NCI-H187 (cell line): ENCODE measurements at regions not wholly inside any gene's neighbourhood (a gene's known extent, or its start where the extent isn't known, plus 50 kb on each side); places are given as distances from the start of the nearest gene placed in this dataset.
"Not testable (repeated sequence)": the region's sequence is repeated elsewhere in the genome, so short reads cannot be mapped to it uniquely, and the experiment has no call there.

Source experiments
- DNase-seq, 2 experiments: peaks; one replicate each; lab custom pipeline; 2025; lab: John Stamatoyannopoulos, UW

DNA sequence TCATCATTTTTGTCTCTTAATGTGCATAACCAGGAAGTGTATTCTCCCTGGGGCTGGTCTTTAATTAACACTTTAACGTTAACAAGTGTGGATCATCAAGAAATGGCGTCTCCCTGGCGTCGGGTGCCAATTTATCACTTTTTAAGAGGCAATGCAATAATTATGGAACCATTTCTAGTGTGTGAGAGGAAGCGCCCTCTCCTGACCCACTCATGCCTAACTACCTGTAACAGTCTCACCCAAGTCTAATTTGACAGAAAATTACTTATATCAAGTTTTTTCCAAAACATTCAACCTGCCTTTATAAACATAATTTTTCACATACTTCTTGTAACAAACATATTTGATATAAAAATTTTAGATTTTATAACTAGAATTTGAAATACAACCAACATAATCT, 905.3 kb upstream of the MDGA2 start:
- DNase-seq, result no peak

DNA sequence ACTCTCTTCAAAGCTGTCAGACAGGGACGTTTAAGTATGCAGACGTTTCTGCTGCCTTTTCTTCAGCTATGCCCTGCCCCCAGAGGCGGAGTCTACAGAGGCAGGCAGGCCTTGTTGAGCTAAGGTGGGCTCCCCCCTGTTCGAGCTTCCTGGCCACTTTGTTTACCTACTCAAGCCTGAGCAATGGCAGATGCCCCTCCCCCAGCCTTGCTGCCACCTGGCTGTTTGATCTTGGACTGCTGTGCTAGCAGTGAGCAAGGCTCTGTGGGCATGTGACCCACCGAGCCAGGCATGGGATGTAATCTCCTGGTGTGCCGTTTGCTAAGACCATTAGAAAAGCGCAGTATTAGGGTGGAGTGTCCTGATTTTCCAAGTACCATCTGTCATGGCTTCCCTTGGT, 900.4 kb upstream of the MDGA2 start:
- DNase-seq, result no peak

DNA sequence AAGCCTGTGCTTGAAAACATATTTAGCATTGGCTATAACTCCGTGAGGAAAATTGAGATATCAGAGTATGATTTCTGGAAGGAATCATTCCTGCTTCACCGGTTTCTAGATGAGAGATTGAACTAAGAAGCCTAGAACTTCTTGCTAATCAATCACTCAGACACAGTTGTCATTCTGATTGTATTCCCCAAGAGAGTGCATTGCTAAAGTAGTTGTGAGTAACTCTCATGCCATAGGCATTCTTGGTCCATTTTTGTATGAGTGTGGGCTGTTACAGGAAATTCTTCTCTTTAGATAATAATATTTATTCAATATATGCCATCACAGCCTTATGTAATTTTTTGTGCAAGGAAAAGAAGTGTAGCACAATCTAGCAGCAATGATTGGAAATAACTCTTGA, 893.3 kb upstream of the MDGA2 start:
- no peak for DNase-seq

DNA sequence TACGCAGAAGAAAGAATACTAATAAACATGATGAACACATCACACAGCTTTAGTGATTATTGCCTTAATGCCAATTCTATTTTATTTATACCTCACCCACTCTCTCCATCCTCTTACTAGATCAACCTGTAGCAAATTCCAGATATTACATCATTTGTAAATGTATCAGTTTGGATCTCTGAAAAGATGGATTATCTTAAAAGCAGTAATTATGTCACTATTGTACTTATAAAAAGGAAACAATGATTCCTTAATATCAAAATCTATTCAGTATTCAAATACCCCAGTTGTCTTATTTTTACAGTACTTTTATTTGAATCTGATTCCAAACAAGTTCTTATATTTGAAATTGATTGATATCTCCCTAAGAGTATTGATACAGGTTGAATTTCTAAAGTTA, 892.8 kb upstream of the MDGA2 start:
- no peak for DNase-seq

DNA sequence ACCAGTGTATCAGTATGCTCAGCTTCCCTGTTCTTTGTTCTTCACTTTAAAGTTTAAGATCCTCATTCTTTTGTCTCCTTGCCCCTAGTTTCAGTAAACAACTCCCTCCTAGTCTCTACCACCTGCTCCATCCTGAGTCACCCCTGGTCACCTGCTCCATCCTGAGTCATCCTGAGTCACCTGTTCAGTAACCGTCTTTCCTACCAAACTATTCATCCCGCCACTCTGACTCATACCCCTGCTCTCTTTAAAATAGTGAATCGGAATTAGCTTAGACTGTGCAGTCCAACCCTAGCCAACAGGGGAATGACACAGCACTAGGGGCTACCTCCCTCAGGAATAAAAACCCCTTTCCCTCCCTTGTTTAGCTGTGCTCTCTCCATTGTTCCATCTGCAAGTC, 888.1 kb upstream of the MDGA2 start:
- DNase-seq, result no peak

DNA sequence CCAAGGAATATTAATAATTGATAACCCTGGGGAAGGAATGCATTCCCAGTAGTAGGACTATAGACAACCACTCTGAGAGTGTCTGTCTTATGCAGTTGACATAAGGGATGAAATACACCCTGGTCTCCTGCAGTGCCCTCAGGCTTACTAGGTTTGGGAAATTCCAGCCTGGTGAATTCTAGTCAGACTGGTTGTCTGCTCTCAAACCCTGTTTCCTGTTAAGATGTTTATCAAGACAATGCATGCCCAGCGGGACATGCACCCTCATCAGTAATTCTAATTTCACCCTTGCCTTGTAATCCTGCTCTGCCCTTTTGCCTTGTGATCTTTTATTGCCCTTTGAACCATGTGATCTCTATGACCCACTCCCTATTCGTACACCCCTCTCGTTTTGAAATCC, 886.0 kb upstream of the MDGA2 start:
- DNase-seq, result not testable (repeated sequence)

DNA sequence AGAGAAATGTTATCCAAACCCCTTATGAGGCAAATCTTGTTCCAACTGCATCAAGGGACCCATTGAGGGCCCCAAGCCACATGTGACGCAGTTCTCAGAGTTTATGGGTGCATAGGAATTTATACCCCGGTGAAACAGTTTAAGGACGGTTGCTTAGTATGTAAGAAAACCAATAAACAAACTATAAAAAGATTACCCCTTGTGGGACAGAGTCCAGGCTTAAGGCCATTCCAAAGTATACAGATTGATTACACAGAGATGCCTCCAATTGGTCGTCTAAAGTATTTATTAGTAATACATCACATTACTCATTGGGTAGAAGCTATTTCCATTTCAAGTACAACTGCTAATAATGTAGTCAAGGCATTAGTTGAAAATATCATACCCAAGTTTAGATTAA, 885.0 kb upstream of the MDGA2 start:
- no peak for DNase-seq

DNA sequence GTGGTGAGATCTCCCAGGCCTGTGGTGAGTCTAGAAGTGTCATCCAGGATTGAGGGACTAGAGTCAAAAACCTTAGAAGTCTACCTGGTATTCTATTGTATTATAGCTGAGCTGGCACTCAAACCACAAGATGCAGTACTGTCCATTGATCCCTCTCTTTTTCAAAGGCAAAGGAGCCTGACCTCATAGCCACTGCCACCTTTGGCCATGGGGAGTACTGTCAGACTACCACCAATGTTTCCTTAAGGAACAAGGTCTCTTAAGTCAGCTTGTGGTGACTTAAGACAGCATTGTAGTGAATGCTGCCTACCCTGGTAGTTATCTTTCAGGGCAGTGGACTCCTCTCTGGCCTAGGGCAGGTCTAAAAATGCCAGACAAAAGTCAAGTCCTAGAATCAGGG, 878.0 kb upstream of the MDGA2 start:
- no peak for DNase-seq

DNA sequence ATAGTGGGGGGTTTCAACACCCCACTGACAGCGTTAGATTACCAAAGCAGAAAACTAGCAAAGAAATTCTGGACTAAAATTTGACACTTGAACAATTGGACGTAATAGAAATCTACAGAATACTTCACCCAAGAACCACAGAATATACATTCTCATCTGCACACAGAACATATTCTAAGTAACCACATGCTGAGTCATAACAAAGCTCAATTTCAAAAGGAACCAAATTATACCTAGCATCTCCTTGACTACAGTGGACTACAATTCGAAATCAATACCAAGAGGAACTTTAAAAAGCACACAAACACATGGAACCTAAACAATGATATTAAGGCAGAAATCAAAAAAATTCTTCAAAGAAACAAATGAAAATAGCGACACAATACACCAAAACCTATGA, 871.6 kb upstream of the MDGA2 start:
- no peak for DNase-seq

DNA sequence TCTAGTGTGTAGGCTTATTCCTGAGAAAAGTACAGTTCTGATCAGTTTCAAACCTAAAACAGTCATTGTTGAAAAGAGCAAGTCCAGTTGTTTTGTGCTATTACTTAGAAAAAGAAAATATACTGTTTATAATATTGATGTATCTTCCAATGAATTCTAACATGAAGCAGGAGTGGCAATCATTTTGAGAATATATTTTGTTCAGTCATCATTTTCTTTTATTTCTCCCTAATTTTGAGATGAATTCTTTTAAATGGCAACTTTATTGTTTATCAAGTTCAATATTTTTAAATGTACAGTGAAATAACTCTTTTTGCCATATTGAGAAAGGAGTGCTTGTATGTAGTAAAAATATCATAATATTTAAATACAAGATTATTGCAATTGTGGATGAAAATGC, 862.2 kb upstream of the MDGA2 start:
- no peak for DNase-seq

DNA sequence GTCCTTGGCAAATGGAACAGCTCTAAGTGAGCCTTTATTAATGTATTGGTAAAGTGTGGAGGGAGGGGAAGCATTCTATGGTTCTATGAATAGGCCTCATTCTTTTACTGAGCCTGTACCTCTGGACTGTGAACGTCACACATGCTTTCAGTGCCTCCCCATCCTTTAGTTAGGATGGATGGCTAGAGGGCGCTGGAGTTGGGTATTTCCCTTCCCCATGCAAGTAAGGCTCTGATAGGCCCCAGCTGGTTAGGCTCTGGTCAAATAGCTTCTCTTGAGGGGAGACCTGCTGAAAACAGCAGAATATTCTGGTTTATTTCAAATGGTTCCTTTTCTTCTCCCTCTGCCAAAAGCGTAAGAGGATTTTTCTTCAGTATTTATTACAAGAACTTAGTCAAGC, 860.9 kb upstream of the MDGA2 start:
- DNase-seq, result no peak

DNA sequence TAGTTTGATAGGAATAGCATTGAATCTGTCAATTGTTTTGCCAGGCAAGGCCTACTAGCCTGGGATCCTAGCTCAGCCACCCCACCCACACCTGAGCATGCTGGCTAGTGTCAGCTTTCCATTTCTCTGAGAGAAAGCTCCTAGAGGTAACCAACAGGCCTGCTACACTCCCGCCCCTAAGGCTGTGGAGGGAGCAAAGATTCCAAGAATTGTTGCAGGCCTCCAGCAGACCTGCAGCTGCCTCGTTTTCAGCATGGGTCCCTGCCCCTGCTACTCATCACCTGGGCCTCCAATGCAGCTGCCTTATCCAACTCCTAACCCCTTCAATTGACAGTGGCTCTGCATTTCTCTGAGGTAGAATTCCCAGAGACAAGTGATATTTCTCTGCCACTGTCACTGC, 852.4 kb upstream of the MDGA2 start:
- no peak for DNase-seq

DNA sequence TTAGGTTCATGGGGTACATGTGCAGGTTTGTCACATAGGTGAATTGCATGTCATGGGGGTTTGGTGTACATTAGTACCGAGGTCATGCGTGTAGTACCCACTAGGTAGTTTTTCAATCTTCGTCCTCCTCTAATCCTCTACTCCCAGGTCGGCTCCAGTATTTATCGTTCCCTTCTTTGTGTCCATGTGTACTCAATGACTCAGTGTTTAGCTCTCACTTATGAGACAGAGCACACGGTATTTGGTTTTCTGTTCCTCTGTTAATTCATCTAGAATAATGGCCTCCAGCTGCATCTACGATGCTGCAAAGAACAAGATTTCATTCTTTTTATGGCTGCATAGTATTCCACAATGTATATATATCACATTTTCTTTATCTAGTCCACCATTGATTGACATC, 850.9 kb upstream of the MDGA2 start:
- DNase-seq, result no peak

DNA sequence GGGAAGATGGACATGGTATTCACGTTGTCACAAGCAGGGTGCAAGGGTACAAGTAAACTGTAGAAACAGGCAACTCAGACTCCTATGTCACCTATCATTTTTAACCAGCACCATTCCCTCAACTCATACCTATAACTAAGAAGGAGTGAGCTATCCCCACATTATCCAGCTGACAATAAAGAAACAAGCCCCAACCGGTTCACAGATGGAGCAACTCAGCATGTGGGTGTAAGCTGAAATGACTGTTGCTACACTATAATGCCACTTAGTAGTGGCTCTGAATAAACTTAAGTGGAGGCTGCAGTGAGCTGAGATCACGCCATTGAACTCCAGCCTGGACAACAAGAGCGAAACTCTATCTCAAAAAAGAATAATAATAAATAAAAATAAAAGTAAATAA, 829.5 kb upstream of the MDGA2 start:
- DNase-seq, result no peak

DNA sequence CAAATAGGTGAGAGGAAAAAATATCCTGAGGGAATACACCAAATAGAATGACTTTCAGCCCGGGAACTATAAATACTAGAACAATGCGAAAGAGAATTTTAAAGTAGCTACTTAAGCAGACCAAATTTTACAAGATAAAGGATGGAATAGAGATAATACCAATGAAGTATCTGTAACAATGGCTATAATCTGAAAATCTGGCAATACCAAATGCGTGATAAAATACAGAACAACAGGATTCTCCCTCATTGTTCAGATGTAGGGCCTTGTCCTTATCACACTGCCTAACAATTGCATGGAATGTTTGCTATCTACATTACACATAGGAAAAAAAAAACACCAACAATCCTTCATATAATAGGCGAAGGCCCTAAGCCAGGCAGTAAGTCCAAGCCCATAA, 815.4 kb upstream of the MDGA2 start:
- DNase-seq, result no peak

DNA sequence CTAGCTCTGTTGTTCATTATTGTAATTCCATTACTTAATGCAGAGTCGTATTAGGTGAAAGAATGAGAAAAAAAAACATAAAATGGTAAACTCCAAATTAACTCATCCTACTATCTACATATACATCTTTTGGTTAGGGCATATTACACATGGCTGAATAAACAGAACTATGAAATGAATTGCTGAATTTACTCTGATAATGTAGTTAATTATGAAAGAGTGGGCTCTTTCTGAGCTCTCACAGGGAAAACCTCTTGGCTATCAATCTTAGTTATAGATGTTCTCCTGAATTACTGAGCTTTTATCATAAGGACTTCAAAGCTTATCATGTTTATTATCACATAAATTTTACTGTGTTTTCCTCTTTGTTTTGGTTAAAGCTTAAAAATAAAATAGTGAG, 798.5 kb upstream of the MDGA2 start:
- DNase-seq, result no peak

DNA sequence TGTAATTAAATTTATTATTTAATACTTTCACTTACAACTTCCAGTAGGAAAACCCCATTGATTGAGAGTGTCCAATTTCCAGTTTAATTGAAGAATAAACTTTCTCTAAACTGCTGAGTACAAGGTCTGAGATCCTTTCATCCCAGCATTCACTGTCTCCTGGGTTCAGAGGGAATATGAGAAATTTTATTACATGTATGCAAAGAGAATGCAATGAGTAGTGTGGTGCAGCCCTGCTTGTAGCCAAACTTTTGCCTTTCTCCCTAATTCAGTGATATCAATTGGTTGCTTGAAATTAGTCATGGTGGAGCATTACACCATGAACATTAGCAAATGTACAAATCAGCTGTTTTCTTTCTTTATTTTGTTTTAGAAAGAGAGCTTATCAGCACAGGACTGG, 780.6 kb upstream of the MDGA2 start:
- DNase-seq, result no peak

DNA sequence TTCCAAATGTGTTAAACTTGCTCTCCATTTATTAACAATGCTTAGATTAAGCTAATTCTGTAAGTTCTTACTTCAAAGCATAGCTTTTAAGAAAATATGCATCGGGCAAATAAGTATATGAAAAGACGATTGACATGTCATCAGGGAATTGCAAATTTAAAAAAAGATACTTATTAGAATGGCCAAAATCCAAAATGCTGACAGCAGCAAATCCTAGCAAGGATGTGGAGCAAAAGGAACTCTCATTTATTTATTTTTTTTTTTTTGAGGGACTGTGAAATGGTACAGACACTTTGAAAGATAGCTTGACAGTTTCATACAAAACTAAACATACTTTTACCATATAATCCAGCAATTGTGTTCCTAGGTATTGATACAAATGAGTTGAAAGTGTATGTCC, 779.5 kb upstream of the MDGA2 start:
- DNase-seq, result no peak

DNA sequence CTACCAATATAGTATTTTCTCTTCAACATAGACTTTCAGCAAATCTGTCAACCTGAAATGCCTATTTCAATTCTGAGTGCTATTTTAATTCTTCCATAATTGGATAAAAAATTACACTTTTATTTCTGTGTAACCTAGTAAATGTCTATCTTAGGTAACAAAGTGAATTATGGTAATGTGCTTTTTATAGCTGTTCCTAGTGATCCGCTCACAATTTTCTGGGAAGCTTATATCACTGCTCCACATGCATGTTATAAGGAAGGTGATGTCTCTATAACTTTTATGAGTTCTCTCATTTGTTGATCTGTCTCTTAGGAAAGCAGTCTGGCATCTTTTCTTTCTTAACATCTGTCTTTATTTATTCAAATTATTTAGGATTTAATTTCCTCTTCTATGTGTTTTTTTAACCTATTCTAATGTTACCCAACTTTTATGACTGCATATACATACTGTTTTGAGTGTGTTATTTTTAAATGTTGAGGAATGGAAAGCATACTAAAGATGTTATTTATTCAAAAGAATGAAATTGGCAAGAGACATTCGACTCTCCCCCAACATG, 777.1 kb upstream of the MDGA2 start:
- no peak for DNase-seq

DNA sequence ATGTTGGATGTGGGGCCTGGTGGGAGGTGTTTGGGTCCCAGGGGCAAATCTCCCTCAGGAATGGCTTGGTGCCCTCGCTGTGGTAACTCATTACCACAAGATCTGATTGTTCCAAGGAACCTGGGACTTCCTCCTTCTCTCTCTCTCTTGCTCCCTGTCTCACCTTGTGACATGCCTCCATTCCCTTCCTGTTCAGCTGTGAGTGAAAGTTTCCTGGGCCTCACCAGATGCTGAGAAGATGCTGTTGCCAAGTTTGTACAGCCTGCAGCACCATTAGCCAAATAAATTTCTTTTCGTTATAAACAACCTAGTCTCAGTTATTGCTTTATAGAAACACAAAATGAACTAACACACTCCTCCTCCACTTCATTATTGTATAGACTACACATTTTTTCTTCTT, 759.8 kb upstream of the MDGA2 start:
- DNase-seq, result no peak

DNA sequence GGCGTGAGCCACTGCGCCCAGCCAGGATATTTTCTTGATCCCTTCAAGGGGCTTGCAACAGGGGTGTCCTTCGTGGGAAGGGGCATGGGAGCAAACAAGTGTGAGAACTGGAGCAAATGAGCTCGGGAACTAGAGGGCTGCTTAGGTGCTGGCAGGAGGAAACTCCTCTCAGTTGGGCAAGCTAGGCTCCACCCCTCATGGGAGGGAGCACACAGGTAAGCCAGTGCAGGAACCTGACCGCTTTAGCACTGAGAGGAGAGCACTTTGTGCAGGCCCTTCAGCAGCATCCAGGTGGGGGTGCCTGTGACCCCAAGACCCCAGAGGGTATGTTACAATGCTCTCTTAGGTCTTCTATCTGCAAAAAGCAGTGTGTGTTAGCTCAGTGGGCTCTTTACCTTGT, 755.4 kb upstream of the MDGA2 start:
- DNase-seq, result no peak

DNA sequence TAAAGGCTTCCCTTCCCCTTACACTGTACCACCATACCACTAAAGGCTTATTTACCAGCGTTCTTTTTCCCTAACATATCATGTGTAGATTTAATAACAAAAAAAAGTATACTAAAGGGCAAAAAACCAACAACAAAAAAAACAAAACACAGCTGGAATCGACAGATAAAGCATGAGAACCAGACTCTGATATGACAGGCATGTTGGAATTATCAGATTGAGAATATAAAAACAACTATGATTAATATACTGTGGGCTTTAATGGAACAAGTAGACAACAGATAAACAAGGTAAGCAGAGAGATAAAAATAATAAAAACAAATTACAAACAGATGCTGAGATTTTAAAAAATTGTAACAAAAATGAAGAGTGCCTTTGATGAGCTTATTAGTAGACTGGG, 754.1 kb upstream of the MDGA2 start:
- DNase-seq, result no peak

DNA sequence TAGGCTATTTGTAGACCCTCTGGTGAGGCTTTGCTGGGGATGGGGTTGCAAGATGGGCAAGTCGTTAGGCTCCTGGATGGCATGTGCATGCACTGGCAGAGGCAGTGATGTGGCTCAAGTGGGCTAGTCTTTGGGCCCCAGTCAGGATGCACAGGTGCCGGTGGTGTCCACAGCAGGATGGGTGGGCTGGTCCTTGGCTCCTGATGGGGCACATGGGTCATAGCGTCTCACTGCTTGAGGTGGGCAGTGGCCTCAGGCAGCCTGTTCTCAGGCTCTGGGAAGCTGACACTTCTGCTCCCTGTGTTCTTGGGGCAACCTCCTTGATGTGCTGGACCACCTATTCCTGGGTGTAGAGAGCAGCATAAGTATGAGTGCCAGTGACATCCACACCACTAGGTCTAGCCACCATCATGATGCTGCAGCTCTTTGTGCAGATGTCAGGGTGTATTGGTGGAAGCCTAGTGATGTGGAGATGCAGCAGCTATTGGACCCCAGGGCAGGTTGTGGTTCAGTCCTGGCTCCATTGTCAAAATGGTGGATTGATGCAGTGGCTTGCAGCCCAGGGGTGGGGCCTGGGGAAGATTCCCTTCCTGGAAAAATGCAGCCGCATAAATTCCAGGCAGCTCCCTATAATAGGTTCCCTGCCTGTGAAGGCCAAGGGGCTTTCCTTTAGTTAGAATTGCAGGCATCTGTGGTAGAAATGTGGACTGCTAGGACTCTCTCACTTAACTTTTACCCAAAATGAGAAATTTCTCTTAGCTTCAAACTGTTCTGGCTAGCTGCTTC, 742.5 kb upstream of the MDGA2 start:
- no peak for DNase-seq

DNA sequence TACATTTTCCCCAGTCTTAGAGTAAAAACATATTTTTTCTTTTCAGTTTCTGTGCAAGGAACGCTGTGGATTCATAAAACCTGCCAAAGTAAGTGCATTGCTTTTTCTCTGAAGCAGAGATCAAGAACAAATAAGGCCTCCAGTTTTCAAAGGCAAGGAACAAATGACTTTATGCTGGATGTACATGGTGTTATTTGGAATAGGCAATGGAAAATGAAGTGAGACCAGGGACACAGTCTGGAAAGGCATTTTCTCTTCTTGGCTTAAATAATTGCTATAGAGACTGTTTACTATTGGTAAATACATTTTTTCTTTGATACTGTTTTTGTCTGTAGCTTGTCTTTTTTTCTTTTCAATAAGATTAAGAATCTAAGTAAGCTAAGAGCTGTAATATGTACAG, 725.9 kb upstream of the MDGA2 start:
- no peak for DNase-seq
